Endodermal cell (in vitro differentiated cells): ENCODE measurements at regions not wholly inside any gene's neighbourhood (a gene's known extent, or its start where the extent isn't known, plus 50 kb on each side); places are given as distances from the start of the nearest gene placed in this dataset.

ENCODE experiments used
- DNase-seq: peaks from one replicate; pipeline ENCODE4 v3.0.0-alpha.2; 2017
- H3K27ac ChIP-seq: 2 replicates; pipeline ENCODE4 v1.5.1; 2013; ENCODE audit warnings: mild to moderate bottlenecking, low read depth, low read length, moderate library complexity
- H3K27me3 ChIP-seq: 2 replicates; pipeline ENCODE4 v1.6.1; 2013; ENCODE audit warnings: mild to moderate bottlenecking, low read length, moderate library complexity; ENCODE audit not compliant: insufficient read depth, control insufficient read depth, poor library complexity, severe bottlenecking
- H3K36me3 ChIP-seq: 2 replicates; pipeline ENCODE4 v1.7.0; 2013; ENCODE audit warnings: mild to moderate bottlenecking, low read length, moderate library complexity; ENCODE audit not compliant: control insufficient read depth, insufficient read depth
- H3K4me1 ChIP-seq: one replicate; pipeline ENCODE4 v1.7.0; 2013; ENCODE audit warnings: low read length; ENCODE audit not compliant: control insufficient read depth, insufficient read depth
- H3K4me3 ChIP-seq: 2 replicates; pipeline ENCODE4 v1.5.1; 2013; ENCODE audit warnings: mild to moderate bottlenecking, low read length, moderate library complexity
- H3K9ac ChIP-seq: 2 replicates; pipeline ENCODE4 v1.6.1; 2013; ENCODE audit warnings: mild to moderate bottlenecking, low read length, moderate library complexity; ENCODE audit not compliant: poor library complexity, severe bottlenecking; ENCODE audit errors: extremely low read depth
- H3K9me3 ChIP-seq: 2 replicates; pipeline ENCODE4 v1.6.1; 2013; ENCODE audit warnings: mild to moderate bottlenecking, low read length, moderate library complexity; ENCODE audit not compliant: control insufficient read depth
- H3K27ac Mint-ChIP-seq: 2 replicates; pipeline ENCODE4 v1.8.0; 2020; ENCODE audit warnings: mixed read lengths
- H3K27me3 Mint-ChIP-seq: 2 replicates; pipeline ENCODE4 v1.8.0; 2021; ENCODE audit warnings: mild to moderate bottlenecking, mixed read lengths; ENCODE audit not compliant: insufficient read depth
- H3K36me3 Mint-ChIP-seq: 2 replicates; pipeline ENCODE4 v1.8.0; 2020; ENCODE audit warnings: low read depth, mixed read lengths
- H3K4me1 Mint-ChIP-seq: 2 replicates; pipeline ENCODE4 v1.8.0; 2020; ENCODE audit warnings: mixed read lengths
- H3K4me3 Mint-ChIP-seq: 2 replicates; pipeline ENCODE4 v1.8.0; 2020; ENCODE audit warnings: mild to moderate bottlenecking, moderate library complexity, mixed read lengths
- H3K9me3 Mint-ChIP-seq: 2 replicates; pipeline ENCODE4 v1.8.0; 2020; ENCODE audit warnings: mild to moderate bottlenecking, mixed read lengths
- CTCF ChIP-seq: fragments of 200-600 bp; sonication (generic); conservative IDR thresholded peaks from 2 replicates; pipeline ENCODE4 v1.5.0; 2021; ENCODE audit warnings: antibody characterized with exemption, mild to moderate bottlenecking
- WGBS, 2 experiments: methylation state at CpG; one replicate each; pipeline versions ENCODE4 v1.1.5 to v1.1.7; 2013; ENCODE audit warnings: missing lambda C conversion rate in 2 of 2, mixed read lengths in 1 of 2; ENCODE audit not compliant: insufficient coverage in 1 of 2, insufficient read length in 1 of 2; 5-methylcytosine and 5-hydroxymethylcytosine counted together

GRCh38 chr4:17029964-17030363 is 131.5 kb upstream of the LDB2 start:
- TF ChIP-seq CTCF = no peak
- Histone ChIP-seq H3K36me3 (no peaks in the 10 kb centered on the region), H3K27ac (no peak overlapping the region), H3K27me3 (no peaks in the 10 kb centered on the region), H3K9ac (no peak overlapping the region), H3K4me1 (no peaks in the 10 kb centered on the region), H3K4me3 (no peak overlapping the region), H3K9me3 (no peaks in the 10 kb centered on the region)
- Mint-ChIP-seq H3K27me3 (peaks cover 6% of the 10 kb centered on the region), H3K27ac (no peak overlapping the region), H3K4me1 (peaks cover 10% of the 10 kb centered on the region), H3K4me3 (no peak overlapping the region), H3K36me3 (no peaks in the 10 kb centered on the region), H3K9me3 (peaks cover 1% of the 10 kb centered on the region)
- no peak for DNase-seq
- WGBS, 2 experiments = 91 to 93% methylated on average over 2 of the region's 2 CpGs

GRCh38 chr4:17029432-17029831 is 131.0 kb upstream of the LDB2 start:
- H3K9ac ChIP-seq = no peak overlapping the region
- no peak overlapping the region for H3K4me3 Mint-ChIP-seq
- no peak overlapping the region for H3K4me3 ChIP-seq
- 91 to 100% methylated on average over 1 to 7 of the region's 7 CpGs for WGBS, 2 experiments
- H3K9me3 Mint-ChIP-seq = no peaks in the 10 kb centered on the region
- no peaks in the 10 kb centered on the region for H3K27me3 ChIP-seq
- H3K27ac Mint-ChIP-seq = no peak overlapping the region
- peaks cover 6% of the 10 kb centered on the region for H3K27me3 Mint-ChIP-seq
- no peaks in the 10 kb centered on the region for H3K9me3 ChIP-seq
- no peaks in the 10 kb centered on the region for H3K4me1 ChIP-seq
- no peaks in the 10 kb centered on the region for H3K36me3 Mint-ChIP-seq
- no peak for TF ChIP-seq CTCF
- no peaks in the 10 kb centered on the region for H3K36me3 ChIP-seq
- no peak overlapping the region for H3K27ac ChIP-seq
- peaks cover 10% of the 10 kb centered on the region for H3K4me1 Mint-ChIP-seq
- DNase-seq = no peak

DNA sequence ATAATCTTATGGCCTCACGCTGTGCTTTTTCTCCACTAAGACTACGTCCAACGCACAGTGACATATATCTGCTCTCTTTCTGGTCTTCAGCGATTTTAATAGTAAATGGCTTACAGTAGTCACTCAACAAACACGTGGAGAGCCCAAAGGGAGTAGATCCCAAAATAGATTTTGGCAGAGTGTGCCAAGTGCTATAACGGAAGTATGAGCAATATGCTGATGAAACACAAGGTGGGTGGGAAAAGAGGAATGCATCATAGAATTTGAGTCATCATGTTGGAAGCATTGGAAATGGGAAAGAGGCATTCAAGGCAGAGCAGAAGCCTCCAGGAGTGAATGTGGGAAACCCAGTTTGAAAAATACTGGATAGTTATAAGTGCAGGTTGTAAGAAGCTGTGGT is 129.1 kb upstream of the LDB2 start:
- Histone ChIP-seq H3K9ac (no peak overlapping the region), H3K27me3 (no peaks in the 10 kb centered on the region), H3K36me3 (no peaks in the 10 kb centered on the region), H3K9me3 (no peaks in the 10 kb centered on the region), H3K4me1 (no peaks in the 10 kb centered on the region), H3K27ac (no peak overlapping the region), H3K4me3 (no peak overlapping the region)
- WGBS, 2 experiments = 90 to 92% methylated on average over 5 to 6 of the region's 6 CpGs
- no peak for TF ChIP-seq CTCF
- no peaks in the 10 kb centered on the region for H3K9me3 Mint-ChIP-seq
- H3K4me1 Mint-ChIP-seq = peaks cover 9% of the 10 kb centered on the region
- H3K4me3 Mint-ChIP-seq = no peak overlapping the region
- peaks cover 9% of the 10 kb centered on the region for H3K27me3 Mint-ChIP-seq
- H3K27ac Mint-ChIP-seq = no peak overlapping the region
- no peak for DNase-seq
- no peaks in the 10 kb centered on the region for H3K36me3 Mint-ChIP-seq
